HG02852 (cell line): ENCODE measurements at regions not wholly inside any gene's neighbourhood (a gene's known extent, or its start where the extent isn't known, plus 50 kb on each side); places are given as distances from the start of the nearest gene placed in this dataset.
"Not testable (repeated sequence)": the region's sequence is repeated elsewhere in the genome, so short reads cannot be mapped to it uniquely, and the experiment has no call there.

Experiments
- ATAC-seq: cut with Tn5 transposase; IDR thresholded peaks from one replicate; pipeline ENCODE4 v1.9.1; 2021; ENCODE audit warnings: mild to moderate bottlenecking, moderate library complexity; ENCODE audit not compliant: unreplicated experiment

GRCh38 chr2:143936848-143937722 lies 582.8 kb downstream of the ZEB2 start:
- ATAC-seq, result peak; percentile 78

GRCh38 chr2:143936538-143936847 lies 583.4 kb downstream of the ZEB2 start:
- ATAC-seq, result no peak

- ATAC-seq, result no peak
These were observed 584.5 kb downstream of the ZEB2 start for GRCh38 chr2:143935482-143935752.

- ATAC-seq, result no peak
These were observed 585.1 kb downstream of the ZEB2 start for GRCh38 chr2:143934626-143935481.

- no peak for ATAC-seq
These were observed 585.9 kb downstream of the ZEB2 start for GRCh38 chr2:143933946-143934569.

GRCh38 chr2:143930891-143931290 lies 589.0 kb downstream of the ZEB2 start:
- ATAC-seq, result no peak

GRCh38 chr2:143928613-143929012 lies 591.3 kb downstream of the ZEB2 start:
- no peak for ATAC-seq

- ATAC-seq, result no peak
These were observed 591.7 kb downstream of the ZEB2 start for GRCh38 chr2:143928184-143928583.

- no peak for ATAC-seq
These were observed 593.2 kb downstream of the ZEB2 start for GRCh38 chr2:143926736-143927135.

- not testable (repeated sequence) for ATAC-seq
These were observed 597.6 kb downstream of the ZEB2 start for GRCh38 chr2:143922261-143922830.

GRCh38 chr2:143918465-143918989 lies 601.4 kb downstream of the ZEB2 start:
- ATAC-seq, result no peak

GRCh38 chr2:143916781-143917180 lies 603.1 kb downstream of the ZEB2 start:
- no peak for ATAC-seq

- no peak for ATAC-seq
These were observed 610.2 kb downstream of the ZEB2 start for GRCh38 chr2:143909577-143910353.

- no peak for ATAC-seq
These were observed 611.1 kb downstream of the ZEB2 start for GRCh38 chr2:143908843-143909242.

- ATAC-seq, result no peak
These were observed 612.1 kb downstream of the ZEB2 start for GRCh38 chr2:143907801-143908200.

- no peak for ATAC-seq
These were observed 613.1 kb downstream of the ZEB2 start for GRCh38 chr2:143906850-143907249.

GRCh38 chr2:143905587-143905986 lies 614.3 kb downstream of the ZEB2 start:
- ATAC-seq, result no peak

GRCh38 chr2:143903172-143903856 lies 616.6 kb downstream of the ZEB2 start:
- no peak for ATAC-seq

- peak; percentile 95 for ATAC-seq
These were observed 618.6 kb downstream of the ZEB2 start for GRCh38 chr2:143901185-143901842.
